ENCODE measurements at regions not wholly inside any gene's neighbourhood (a gene's known extent, or its start where the extent isn't known, plus 50 kb on each side); places are given as distances from the start of the nearest gene placed in this dataset.

DNA sequence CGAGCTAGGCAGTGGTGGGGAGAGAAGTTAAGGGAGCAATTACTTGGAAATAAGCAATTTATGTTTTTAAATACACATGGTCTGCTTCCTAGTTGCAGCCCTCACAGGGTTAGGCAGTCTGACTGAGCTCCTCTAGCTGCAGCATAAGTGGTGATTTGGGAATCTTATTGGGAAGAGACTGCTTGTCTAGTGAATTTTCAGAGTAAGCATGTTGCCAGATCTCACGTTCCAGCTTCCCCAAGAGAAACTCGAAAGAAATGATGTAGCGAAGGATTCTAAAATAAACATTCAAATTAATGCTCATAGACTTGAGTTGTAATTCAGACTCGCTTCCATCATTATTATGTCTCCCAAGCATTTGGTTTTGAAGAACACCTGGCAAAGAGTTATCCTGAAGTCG is 440.2 kb downstream of the ATP23 start:
- no peak for TF ChIP-seq POLR2A (IDR thresholded peaks at IDR 0.05; ENCODE audit: low read depth, low read length)
- TF ChIP-seq POLR2AphosphoS5 (IDR thresholded peaks at IDR 0.05; ENCODE audit: low read depth, low read length), result no peak
